Peyer's patch (tissue), 4 donors: ENCODE measurements at regions not wholly inside any gene's neighbourhood (a gene's known extent, or its start where the extent isn't known, plus 50 kb on each side); places are given as distances from the start of the nearest gene placed in this dataset.

ENCODE experiments used
- POLR2A ChIP-seq, 2 donors: fragments of 450-650 bp; IDR thresholded peaks; one replicate each; pipeline ENCODE4 v1.5.1; 2017; ENCODE audit warnings: antibody characterized with exemption in 2 of 2, mild to moderate bottlenecking in 2 of 2, moderate library complexity in 2 of 2
- TF ChIP-seq, protein P1 (sequence below), 6 experiments: fragments of 450-650 bp in 4 of 6; fragments of 200-600 bp in 2 of 6; sonication (generic) in 1 of 6; IDR thresholded peaks; one replicate each; pipeline ENCODE4 v1.5.1; 2017 to 2019; ENCODE audit warnings: antibody characterized with exemption in 6 of 6, mild to moderate bottlenecking in 3 of 6, moderate library complexity in 1 of 6

GRCh38 chr5:86841000-86841644, 223.4 kb downstream of the COX7C start:
- TF ChIP-seq, protein P1, sequence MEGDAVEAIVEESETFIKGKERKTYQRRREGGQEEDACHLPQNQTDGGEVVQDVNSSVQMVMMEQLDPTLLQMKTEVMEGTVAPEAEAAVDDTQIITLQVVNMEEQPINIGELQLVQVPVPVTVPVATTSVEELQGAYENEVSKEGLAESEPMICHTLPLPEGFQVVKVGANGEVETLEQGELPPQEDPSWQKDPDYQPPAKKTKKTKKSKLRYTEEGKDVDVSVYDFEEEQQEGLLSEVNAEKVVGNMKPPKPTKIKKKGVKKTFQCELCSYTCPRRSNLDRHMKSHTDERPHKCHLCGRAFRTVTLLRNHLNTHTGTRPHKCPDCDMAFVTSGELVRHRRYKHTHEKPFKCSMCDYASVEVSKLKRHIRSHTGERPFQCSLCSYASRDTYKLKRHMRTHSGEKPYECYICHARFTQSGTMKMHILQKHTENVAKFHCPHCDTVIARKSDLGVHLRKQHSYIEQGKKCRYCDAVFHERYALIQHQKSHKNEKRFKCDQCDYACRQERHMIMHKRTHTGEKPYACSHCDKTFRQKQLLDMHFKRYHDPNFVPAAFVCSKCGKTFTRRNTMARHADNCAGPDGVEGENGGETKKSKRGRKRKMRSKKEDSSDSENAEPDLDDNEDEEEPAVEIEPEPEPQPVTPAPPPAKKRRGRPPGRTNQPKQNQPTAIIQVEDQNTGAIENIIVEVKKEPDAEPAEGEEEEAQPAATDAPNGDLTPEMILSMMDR (IDR thresholded peaks at IDR 0.05): no peak
- no peak for TF ChIP-seq POLR2A (IDR thresholded peaks at IDR 0.05)
